ENCODE measurements at regions not wholly inside any gene's neighbourhood (a gene's known extent, or its start where the extent isn't known, plus 50 kb on each side); places are given as distances from the start of the nearest gene placed in this dataset.
"Not testable (repeated sequence)": the region's sequence is repeated elsewhere in the genome, so short reads cannot be mapped to it uniquely, and the experiment has no call there.

DNA sequence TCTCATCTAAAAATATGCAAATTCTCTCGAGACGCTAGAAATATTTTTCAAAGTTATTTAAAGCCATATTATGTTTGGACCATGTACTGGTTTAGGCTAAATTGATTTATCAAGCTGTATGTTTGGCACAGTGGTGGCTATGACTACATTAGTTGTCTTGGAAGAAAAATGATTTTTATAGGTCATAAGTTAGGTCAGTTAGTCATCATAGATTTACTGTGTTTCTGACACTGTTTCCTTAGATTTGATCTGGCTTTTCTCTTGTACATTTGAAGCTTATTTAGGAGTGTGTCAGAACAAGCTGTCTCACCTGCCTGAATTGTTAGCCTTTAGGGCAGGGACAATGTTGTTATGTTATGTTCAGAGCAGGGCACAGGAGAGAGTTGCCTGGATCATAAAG, 161.1 kb upstream of the FBXO33 start:
- Histone ChIP-seq H4K20me1 (ENCODE audit: low read length) (no peaks in the 10 kb centered on the region), H3K9me2 (replicated peaks; ENCODE audit: low read length) (no peaks in the 10 kb centered on the region), H3K79me2 (ENCODE audit: low read length) (no peaks in the 10 kb centered on the region), H3K4me1 (ENCODE audit: insufficient read depth, low read length) (no peaks in the 10 kb centered on the region), H3K9ac (ENCODE audit: low read length) (no peak overlapping the region), H3K27me3 (ENCODE audit: low read length) (0 out of 2 replicates have a peak, but pooled peaks cover 4% of the 10 kb centered on the region), H3K4me2 (ENCODE audit: low read length) (no peak overlapping the region), H3K27ac (ENCODE audit: low read length) (no peak overlapping the region), H3F3A (ENCODE audit: low read length, unreplicated experiment) (no peaks in the 10 kb centered on the region), H3K9me3 (ENCODE audit: low read length) (no peaks in the 10 kb centered on the region), H3K36me3 (ENCODE audit: low read depth, low read length) (no peaks in the 10 kb centered on the region), H2AFZ (ENCODE audit: low read length) (no peak overlapping the region), H3K4me3 (ENCODE audit: low read length) (no peak overlapping the region)
- BruUV-seq (replicated peaks) = no TSS peak
- CTCF ChIA-PET = no interaction called here
- POLR2A ChIA-PET (ENCODE audit: unreplicated experiment) = interaction anchor here (0.5 kb wide), 1 partner anchor 86 kb away, joined by 3 read pairs; no protein-coding TSS in a partner anchor
- ATAC-seq (peak; percentile 73), DNase-seq (peak; percentile 23)
- TF ChIP-seq EZH2 (IDR thresholded peaks at IDR 0.05; ENCODE audit: low read length, unreplicated experiment) (no peak), EZH2phosphoT487 (IDR thresholded peaks at IDR 0.05; ENCODE audit: borderline replicate concordance, low read length) (no peak)
- TF ChIP-seq, protein P1, sequence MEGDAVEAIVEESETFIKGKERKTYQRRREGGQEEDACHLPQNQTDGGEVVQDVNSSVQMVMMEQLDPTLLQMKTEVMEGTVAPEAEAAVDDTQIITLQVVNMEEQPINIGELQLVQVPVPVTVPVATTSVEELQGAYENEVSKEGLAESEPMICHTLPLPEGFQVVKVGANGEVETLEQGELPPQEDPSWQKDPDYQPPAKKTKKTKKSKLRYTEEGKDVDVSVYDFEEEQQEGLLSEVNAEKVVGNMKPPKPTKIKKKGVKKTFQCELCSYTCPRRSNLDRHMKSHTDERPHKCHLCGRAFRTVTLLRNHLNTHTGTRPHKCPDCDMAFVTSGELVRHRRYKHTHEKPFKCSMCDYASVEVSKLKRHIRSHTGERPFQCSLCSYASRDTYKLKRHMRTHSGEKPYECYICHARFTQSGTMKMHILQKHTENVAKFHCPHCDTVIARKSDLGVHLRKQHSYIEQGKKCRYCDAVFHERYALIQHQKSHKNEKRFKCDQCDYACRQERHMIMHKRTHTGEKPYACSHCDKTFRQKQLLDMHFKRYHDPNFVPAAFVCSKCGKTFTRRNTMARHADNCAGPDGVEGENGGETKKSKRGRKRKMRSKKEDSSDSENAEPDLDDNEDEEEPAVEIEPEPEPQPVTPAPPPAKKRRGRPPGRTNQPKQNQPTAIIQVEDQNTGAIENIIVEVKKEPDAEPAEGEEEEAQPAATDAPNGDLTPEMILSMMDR (conservative IDR thresholded peaks at IDR 0.05; ENCODE audit: low read depth, low read length) = no peak
- intact Hi-C loops (cut with micrococcal nuclease) = no loop called here

DNA sequence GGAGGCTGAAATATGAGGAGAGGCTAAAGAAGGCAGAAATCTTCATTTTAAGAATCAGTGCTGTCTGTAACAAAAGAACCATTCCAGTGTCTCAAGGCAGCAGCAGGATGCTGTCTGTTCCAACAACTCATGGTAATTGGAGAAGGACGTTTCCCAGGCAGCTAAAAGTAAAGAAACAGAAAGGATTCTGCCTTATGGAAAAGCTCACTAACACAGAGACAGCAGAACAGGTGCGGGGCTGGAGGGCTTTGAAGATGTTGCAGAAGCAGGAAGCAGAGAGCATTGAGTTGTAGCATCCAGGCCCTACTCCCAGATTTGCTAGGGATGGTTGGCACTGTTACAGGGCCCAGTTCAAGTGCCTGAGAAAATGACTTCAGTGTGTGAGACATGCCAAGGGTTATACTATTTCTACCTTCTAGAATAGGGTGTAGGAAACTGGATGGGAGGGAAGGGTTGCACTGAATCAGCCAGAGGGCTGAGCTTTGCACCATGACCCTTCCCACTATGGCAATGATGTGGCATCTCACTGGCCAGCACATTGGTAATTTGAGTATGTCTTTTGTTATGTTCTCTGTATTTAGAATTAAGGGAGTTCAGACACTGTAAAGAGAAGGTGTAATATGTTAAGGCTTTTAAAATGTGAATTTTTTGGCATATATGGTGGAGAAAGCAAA, 160.0 kb upstream of the FBXO33 start:
- no peaks in the 10 kb centered on the region for H3K79me2 ChIP-seq (ENCODE audit: low read length)
- H3K36me3 ChIP-seq (ENCODE audit: low read depth, low read length) = no peaks in the 10 kb centered on the region
- no peaks in the 10 kb centered on the region for H3K9me2 ChIP-seq (replicated peaks; ENCODE audit: low read length)
- 0 out of 2 replicates have a peak, but pooled peaks cover 4% of the 10 kb centered on the region for H3K27me3 ChIP-seq (ENCODE audit: low read length)
- H3K4me2 ChIP-seq (ENCODE audit: low read length) = no peak overlapping the region
- H3K4me1 ChIP-seq (ENCODE audit: insufficient read depth, low read length) = no peaks in the 10 kb centered on the region
- ChIA-PET POLR2A (ENCODE audit: unreplicated experiment) (no interaction called here), CTCF (no interaction called here)
- no peak for DNase-seq
- TF ChIP-seq, protein P1 (conservative IDR thresholded peaks at IDR 0.05; ENCODE audit: low read depth, low read length) = no peak
- TF ChIP-seq EZH2phosphoT487 (IDR thresholded peaks at IDR 0.05; ENCODE audit: borderline replicate concordance, low read length) (no peak), EZH2 (IDR thresholded peaks at IDR 0.05; ENCODE audit: low read length, unreplicated experiment) (no peak)
- no TSS peak for BruUV-seq (replicated peaks)
- H3K9ac ChIP-seq (ENCODE audit: low read length) = no peak overlapping the region
- H3K4me3 ChIP-seq (ENCODE audit: low read length) = no peak overlapping the region
- no peak for ATAC-seq
- H2AFZ ChIP-seq (ENCODE audit: low read length) = no peak overlapping the region
- intact Hi-C loops (cut with micrococcal nuclease) = no loop called here
- no peaks in the 10 kb centered on the region for H4K20me1 ChIP-seq (ENCODE audit: low read length)
- H3F3A ChIP-seq (ENCODE audit: low read length, unreplicated experiment) = no peaks in the 10 kb centered on the region
- no peak overlapping the region for H3K27ac ChIP-seq (ENCODE audit: low read length)
- no peaks in the 10 kb centered on the region for H3K9me3 ChIP-seq (ENCODE audit: low read length)

DNA sequence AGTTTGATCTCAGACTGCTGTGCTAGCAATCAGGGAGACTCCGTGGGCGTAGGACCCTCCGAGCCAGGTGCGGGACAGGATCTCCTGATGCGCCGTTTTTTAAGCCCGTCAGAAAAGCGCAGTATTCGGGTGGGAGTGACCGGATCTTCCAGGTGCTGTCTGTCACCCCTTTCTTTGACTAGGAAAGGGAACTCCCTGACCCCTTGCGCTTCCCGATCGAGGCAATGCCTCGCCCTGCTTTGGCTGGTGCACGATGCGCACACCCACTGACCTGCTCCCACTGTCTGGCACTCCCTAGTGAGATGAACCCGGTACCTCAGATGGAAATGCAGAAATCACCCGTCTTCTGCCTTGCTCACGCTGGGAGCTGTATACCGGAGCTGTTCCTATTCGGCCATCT, 157.6 kb upstream of the FBXO33 start:
- H3K9ac ChIP-seq (ENCODE audit: low read length); H3K27ac ChIP-seq (ENCODE audit: low read length); H2AFZ ChIP-seq (ENCODE audit: low read length); BruUV-seq (replicated peaks); H3K4me1 ChIP-seq (ENCODE audit: insufficient read depth, low read length); H3K4me2 ChIP-seq (ENCODE audit: low read length); H3K36me3 ChIP-seq (ENCODE audit: low read depth, low read length); DNase-seq; H3K27me3 ChIP-seq (ENCODE audit: low read length); ATAC-seq; H4K20me1 ChIP-seq (ENCODE audit: low read length); H3K79me2 ChIP-seq (ENCODE audit: low read length); intact Hi-C loops (cut with micrococcal nuclease); CTCF ChIA-PET; H3K9me2 ChIP-seq (replicated peaks; ENCODE audit: low read length); H3K9me3 ChIP-seq (ENCODE audit: low read length); H3F3A ChIP-seq (ENCODE audit: low read length, unreplicated experiment); POLR2A ChIA-PET (ENCODE audit: unreplicated experiment); H3K4me3 ChIP-seq (ENCODE audit: low read length): not testable (repeated sequence)
